ENCODE measurements at regions not wholly inside any gene's neighbourhood (a gene's known extent, or its start where the extent isn't known, plus 50 kb on each side); places are given as distances from the start of the nearest gene placed in this dataset.

- DNase-seq: no peak
Measured at GRCh38 chrX:67872958-67873357, 329.1 kb downstream of the AR start.

GRCh38 chrX:67892401-67892800 lies 348.6 kb downstream of the AR start:
- DNase-seq: no peak

GRCh38 chrX:67893931-67894330 lies 350.1 kb downstream of the AR start:
- DNase-seq: peak; percentile 1

GRCh38 chrX:67917421-67918010 lies 373.7 kb downstream of the AR start:
- DNase-seq: no peak

- DNase-seq: no peak
Measured at GRCh38 chrX:67922966-67923365, 379.1 kb downstream of the AR start.

GRCh38 chrX:67939270-67939669 lies 395.4 kb downstream of the AR start:
- DNase-seq: no peak

GRCh38 chrX:67949270-67949669 lies 405.4 kb downstream of the AR start:
- no peak for DNase-seq

GRCh38 chrX:67953658-67954057 lies 409.8 kb downstream of the AR start:
- no peak for DNase-seq

- no peak for DNase-seq
Measured at GRCh38 chrX:67961516-67961915, 417.7 kb downstream of the AR start.
